NCI-H146 (cell line): ENCODE measurements at regions not wholly inside any gene's neighbourhood (a gene's known extent, or its start where the extent isn't known, plus 50 kb on each side); places are given as distances from the start of the nearest gene placed in this dataset.

ENCODE experiments used
- DNase-seq: peaks from one replicate; lab custom pipeline; 2025; lab: John Stamatoyannopoulos, UW

GRCh38 chrX:57848857-57849256, 61.4 kb downstream of the ZXDA start:
- no peak for DNase-seq

- peak; percentile 56 for DNase-seq
These were observed 87.4 kb downstream of the ZXDA start for GRCh38 chrX:57822818-57823217.

- DNase-seq, result no peak
These were observed 87.9 kb downstream of the ZXDA start for GRCh38 chrX:57822398-57822797.

GRCh38 chrX:57821703-57822387, 88.4 kb downstream of the ZXDA start:
- peak; percentile 63 for DNase-seq

GRCh38 chrX:57817302-57817701, 93.0 kb downstream of the ZXDA start:
- no peak for DNase-seq

GRCh38 chrX:57772637-57773036, 92.6 kb upstream of the NLRP2B start:
- DNase-seq, result no peak

GRCh38 chrX:57771689-57772088, 91.6 kb upstream of the NLRP2B start:
- DNase-seq, result no peak

DNA sequence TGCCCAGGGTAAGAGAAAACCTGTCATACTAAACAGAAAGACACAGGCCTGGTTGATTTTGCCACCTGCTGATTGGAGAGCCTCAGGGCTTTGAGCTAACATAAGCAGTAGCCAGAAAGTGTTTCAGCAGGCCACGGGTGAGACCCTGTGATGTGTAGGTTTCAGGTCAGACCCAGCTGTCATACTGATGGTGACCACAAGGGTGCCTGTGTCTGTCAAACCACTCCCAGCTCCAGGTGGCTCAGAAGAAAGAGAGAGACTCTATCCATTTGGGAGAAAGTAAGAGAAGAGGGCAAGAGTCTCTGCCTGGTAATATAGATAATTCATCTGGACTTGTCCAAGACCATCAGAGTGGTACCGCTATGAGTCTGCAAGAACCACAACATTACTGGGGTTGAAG, 72.8 kb upstream of the NLRP2B start:
- no peak for DNase-seq

GRCh38 chrX:57741107-57741506, 61.0 kb upstream of the NLRP2B start:
- DNase-seq, result no peak

DNA sequence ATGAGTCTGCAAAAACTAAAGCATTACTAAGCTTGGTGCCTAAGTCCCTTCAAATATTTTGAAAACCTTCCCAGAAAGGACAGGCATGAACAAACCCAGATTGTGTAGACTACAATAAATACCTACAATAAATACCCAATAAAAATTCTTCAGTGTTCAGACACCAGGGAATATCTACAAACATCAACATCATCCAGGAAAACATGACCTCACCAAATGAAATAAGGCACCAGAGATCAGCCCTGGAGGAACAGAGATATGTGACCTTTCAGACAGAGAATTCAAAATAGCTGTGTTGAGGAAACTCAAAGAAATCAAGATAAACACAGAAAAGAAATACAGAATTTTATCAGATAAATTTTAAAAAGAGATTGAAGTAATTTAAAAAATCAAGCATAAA, 57.8 kb upstream of the NLRP2B start:
- no peak for DNase-seq
